ENCODE measurements at regions not wholly inside any gene's neighbourhood (a gene's known extent, or its start where the extent isn't known, plus 50 kb on each side); places are given as distances from the start of the nearest gene placed in this dataset.

DNA sequence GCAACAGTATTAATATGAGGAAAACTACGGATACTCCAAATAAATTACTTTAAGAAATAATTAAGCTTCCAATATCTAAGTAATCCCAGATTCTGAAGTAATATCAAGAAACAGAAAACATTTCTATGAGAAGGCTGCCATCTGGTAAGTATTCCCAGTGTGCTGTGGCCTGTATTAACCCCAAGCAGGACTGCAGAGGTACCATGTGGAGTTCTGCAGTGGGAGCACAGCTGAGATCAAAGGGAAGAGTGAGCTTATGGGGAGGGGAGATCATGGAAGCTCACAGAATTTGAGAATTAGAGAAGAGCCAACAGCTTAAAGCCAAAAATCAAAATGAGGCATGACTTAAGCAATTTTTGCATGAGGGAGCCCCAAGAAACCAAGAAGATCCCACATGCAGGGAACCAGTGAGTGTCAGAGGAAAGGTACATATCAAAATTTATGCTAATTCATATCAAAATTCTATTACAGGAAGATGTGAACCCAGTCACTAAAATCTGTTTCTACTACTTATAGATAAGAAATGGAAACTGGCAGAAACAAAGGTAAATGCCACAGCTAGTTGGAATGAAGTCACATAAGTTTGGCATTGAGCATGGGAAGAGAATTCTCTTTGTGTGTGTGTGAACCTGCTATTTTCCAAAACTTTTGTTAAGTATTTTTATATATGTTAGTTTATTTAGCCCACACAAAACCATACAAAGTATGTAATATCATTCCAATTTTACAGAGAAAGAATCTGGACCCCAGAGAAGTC, 62.6 kb upstream of the KITLG start:
- ChIA-PET CTCF (interaction anchor here (1.1 kb wide), 1 partner anchor 7 kb away, joined by 3 read pairs; no protein-coding TSS in a partner anchor), POLR2A (no interaction called here)
- no peaks in the 10 kb centered on the region for H3K4me1 ChIP-seq (ENCODE audit: control extremely low read depth in 1 of 4, control insufficient read depth in 4 of 4, insufficient read depth in 4 of 4, low read length in 3 of 4)
- H3K27ac ChIP-seq (ENCODE audit: insufficient read depth in 1 of 2, low read depth in 1 of 2, low read length in 2 of 2, poor library complexity in 1 of 2, severe bottlenecking in 2 of 2) = no peak overlapping the region
- no CpG with 5 or more reads among the region's 1 CpG for WGBS (ENCODE audit: insufficient coverage)
- H3K9me3 ChIP-seq (ENCODE audit: control extremely low read depth in 1 of 5, control insufficient read depth in 4 of 5, insufficient read depth in 2 of 5, low read depth in 1 of 5, low read length in 4 of 5) = peaks cover 0 to 1% (median 0%) of the 10 kb centered on the region in 5 experiments
- H3K27me3 ChIP-seq (replicated peaks in 2 of 5; ENCODE audit: control insufficient read depth in 4 of 5, insufficient read depth in 5 of 5, low read length in 4 of 5) = no peaks in the 10 kb centered on the region
- DNase-seq = no peak
- no peaks in the 10 kb centered on the region for H3K36me3 ChIP-seq (ENCODE audit: control insufficient read depth in 4 of 4, insufficient read depth in 4 of 4, low read length in 3 of 4)
- no peak overlapping the region for H3K4me3 ChIP-seq (ENCODE audit: control insufficient read depth in 1 of 7, extremely low read depth in 1 of 7, insufficient read depth in 4 of 7, low read depth in 2 of 7, low read length in 6 of 7)

DNA sequence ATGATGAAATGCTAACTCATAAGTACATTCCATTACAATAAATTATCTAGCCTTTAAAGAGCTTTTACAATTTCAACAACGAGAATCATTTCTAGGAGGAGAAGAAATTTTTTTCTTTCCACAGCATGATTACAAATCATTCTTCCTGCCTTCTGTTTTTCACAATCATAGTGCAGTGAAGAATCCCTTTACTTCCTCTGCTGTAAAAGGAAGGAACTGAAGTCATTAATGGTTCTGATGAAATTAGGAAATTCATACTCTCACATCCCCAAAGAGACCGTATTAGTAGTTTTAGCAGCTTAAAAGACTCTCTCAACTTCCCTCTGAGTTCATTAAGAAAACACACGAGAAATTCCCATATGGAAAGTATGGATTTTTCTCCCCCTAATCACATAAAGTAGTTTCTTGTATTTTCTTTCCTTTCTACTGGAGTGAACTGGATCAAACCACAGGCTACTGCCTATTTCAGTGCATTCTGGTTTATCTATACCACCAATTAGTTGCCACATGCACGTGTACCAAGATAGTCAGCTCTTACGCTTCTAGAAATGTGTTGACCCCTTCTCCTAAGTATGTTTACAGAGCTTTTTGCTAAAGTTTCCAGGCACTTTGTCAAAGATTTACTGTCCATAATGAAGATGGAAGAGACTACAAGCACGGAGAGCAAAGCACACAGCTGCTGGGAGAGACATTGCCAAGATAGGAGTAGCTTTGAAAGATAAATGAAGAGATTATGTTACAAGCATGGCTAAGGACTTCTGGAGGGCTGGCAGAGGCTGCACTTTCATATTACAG, 58.9 kb upstream of the KITLG start:
- no peaks in the 10 kb centered on the region for H3K36me3 ChIP-seq (ENCODE audit: control insufficient read depth in 4 of 4, insufficient read depth in 4 of 4, low read length in 3 of 4)
- no peak overlapping the region for H3K27ac ChIP-seq (ENCODE audit: insufficient read depth in 1 of 2, low read depth in 1 of 2, low read length in 2 of 2, poor library complexity in 1 of 2, severe bottlenecking in 2 of 2)
- 40% methylated on average over 1 of the region's 6 CpGs for WGBS (ENCODE audit: insufficient coverage)
- peaks cover 0 to 1% (median 0%) of the 10 kb centered on the region in 5 experiments for H3K9me3 ChIP-seq (ENCODE audit: control extremely low read depth in 1 of 5, control insufficient read depth in 4 of 5, insufficient read depth in 2 of 5, low read depth in 1 of 5, low read length in 4 of 5)
- no peak overlapping the region for H3K4me3 ChIP-seq (ENCODE audit: control insufficient read depth in 1 of 7, extremely low read depth in 1 of 7, insufficient read depth in 4 of 7, low read depth in 2 of 7, low read length in 6 of 7)
- ChIA-PET CTCF (interaction anchor here (1.2 kb wide), 1 partner anchor 10 kb away, joined by 3 read pairs; no protein-coding TSS in a partner anchor), POLR2A (no interaction called here)
- no peaks in the 10 kb centered on the region for H3K4me1 ChIP-seq (ENCODE audit: control extremely low read depth in 1 of 4, control insufficient read depth in 4 of 4, insufficient read depth in 4 of 4, low read length in 3 of 4)
- no peaks in the 10 kb centered on the region for H3K27me3 ChIP-seq (replicated peaks in 2 of 5; ENCODE audit: control insufficient read depth in 4 of 5, insufficient read depth in 5 of 5, low read length in 4 of 5)
- no peak for DNase-seq

GRCh38 chr12:88638388-88638787, 58.1 kb upstream of the KITLG start:
- Histone ChIP-seq H3K36me3 (ENCODE audit: control insufficient read depth in 4 of 4, insufficient read depth in 4 of 4, low read length in 3 of 4) (no peaks in the 10 kb centered on the region), H3K4me3 (ENCODE audit: control insufficient read depth in 1 of 7, extremely low read depth in 1 of 7, insufficient read depth in 4 of 7, low read depth in 2 of 7, low read length in 6 of 7) (no peak overlapping the region), H3K4me1 (ENCODE audit: control extremely low read depth in 1 of 4, control insufficient read depth in 4 of 4, insufficient read depth in 4 of 4, low read length in 3 of 4) (no peaks in the 10 kb centered on the region), H3K27ac (ENCODE audit: insufficient read depth in 1 of 2, low read depth in 1 of 2, low read length in 2 of 2, poor library complexity in 1 of 2, severe bottlenecking in 2 of 2) (no peak overlapping the region), H3K9me3 (ENCODE audit: control extremely low read depth in 1 of 5, control insufficient read depth in 4 of 5, insufficient read depth in 2 of 5, low read depth in 1 of 5, low read length in 4 of 5) (peaks cover 0 to 1% (median 0%) of the 10 kb centered on the region in 5 experiments), H3K27me3 (replicated peaks in 2 of 5; ENCODE audit: control insufficient read depth in 4 of 5, insufficient read depth in 5 of 5, low read length in 4 of 5) (no peaks in the 10 kb centered on the region)
- POLR2A ChIA-PET = no interaction called here
- CTCF ChIA-PET = interaction anchor here (1.6 kb wide), 1 partner anchor 355 kb away, joined by 7 read pairs; no protein-coding TSS in a partner anchor
- 89% methylated on average over 3 of the region's 3 CpGs for WGBS (ENCODE audit: insufficient coverage)
- DNase-seq = no peak

DNA sequence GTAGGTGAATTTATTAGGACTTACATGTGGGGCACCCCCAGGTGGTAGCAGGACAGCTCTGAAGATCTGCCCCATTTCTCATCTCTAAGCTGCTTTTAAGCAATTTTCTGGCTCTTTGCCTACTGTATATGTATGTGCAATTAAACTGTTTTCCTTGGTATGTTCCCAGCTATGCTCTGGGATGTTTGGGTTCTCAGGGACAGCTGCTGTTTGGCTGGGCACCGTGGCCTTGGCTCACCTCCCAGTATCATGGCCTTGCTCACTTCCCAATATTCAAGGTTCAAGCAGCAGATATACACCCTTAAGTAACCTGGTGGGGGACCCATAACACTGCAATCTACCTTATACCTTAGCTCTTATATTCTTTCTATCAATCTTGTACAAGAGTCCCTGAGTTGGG, 53.7 kb upstream of the KITLG start:
- Histone ChIP-seq H3K36me3 (ENCODE audit: control insufficient read depth in 4 of 4, insufficient read depth in 4 of 4, low read length in 3 of 4) (no peaks in the 10 kb centered on the region), H3K27me3 (replicated peaks in 2 of 5; ENCODE audit: control insufficient read depth in 4 of 5, insufficient read depth in 5 of 5, low read length in 4 of 5) (no peaks in the 10 kb centered on the region), H3K27ac (ENCODE audit: insufficient read depth in 1 of 2, low read depth in 1 of 2, low read length in 2 of 2, poor library complexity in 1 of 2, severe bottlenecking in 2 of 2) (no peak overlapping the region), H3K4me3 (ENCODE audit: control insufficient read depth in 1 of 7, extremely low read depth in 1 of 7, insufficient read depth in 4 of 7, low read depth in 2 of 7, low read length in 6 of 7) (no peak overlapping the region), H3K4me1 (ENCODE audit: control extremely low read depth in 1 of 4, control insufficient read depth in 4 of 4, insufficient read depth in 4 of 4, low read length in 3 of 4) (no peaks in the 10 kb centered on the region), H3K9me3 (ENCODE audit: control extremely low read depth in 1 of 5, control insufficient read depth in 4 of 5, insufficient read depth in 2 of 5, low read depth in 1 of 5, low read length in 4 of 5) (no peaks in the 10 kb centered on the region)
- WGBS (ENCODE audit: insufficient coverage) = 83% methylated on average over 1 of the region's 1 CpG
- DNase-seq = no peak
- ChIA-PET CTCF (interaction anchor here (2.0 kb wide), 1 partner anchor 360 kb away, joined by 11 read pairs; no protein-coding TSS in a partner anchor), POLR2A (no interaction called here)

DNA sequence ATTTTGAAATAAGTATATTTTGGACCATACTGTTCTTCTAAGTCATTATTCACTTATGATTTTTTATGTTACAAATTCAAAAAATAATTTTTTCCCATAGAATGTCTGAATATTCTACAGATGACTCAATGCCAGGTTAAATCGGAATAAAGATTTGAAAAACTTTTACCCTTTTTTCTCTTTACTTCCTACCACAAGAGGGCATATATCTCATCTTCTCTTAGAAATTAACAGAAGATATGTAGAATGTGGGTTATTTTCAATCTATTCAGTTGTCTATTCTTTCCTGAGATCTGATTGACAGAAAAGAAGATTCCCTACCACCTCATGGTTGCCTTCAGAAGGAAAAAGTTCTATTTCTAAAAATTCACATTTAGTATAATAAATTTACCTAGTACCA, 53.0 kb upstream of the KITLG start:
- Histone ChIP-seq H3K4me1 (ENCODE audit: control extremely low read depth in 1 of 4, control insufficient read depth in 4 of 4, insufficient read depth in 4 of 4, low read length in 3 of 4) (no peaks in the 10 kb centered on the region), H3K27me3 (replicated peaks in 2 of 5; ENCODE audit: control insufficient read depth in 4 of 5, insufficient read depth in 5 of 5, low read length in 4 of 5) (no peaks in the 10 kb centered on the region), H3K36me3 (ENCODE audit: control insufficient read depth in 4 of 4, insufficient read depth in 4 of 4, low read length in 3 of 4) (no peaks in the 10 kb centered on the region), H3K4me3 (ENCODE audit: control insufficient read depth in 1 of 7, extremely low read depth in 1 of 7, insufficient read depth in 4 of 7, low read depth in 2 of 7, low read length in 6 of 7) (no peak overlapping the region), H3K27ac (ENCODE audit: insufficient read depth in 1 of 2, low read depth in 1 of 2, low read length in 2 of 2, poor library complexity in 1 of 2, severe bottlenecking in 2 of 2) (no peak overlapping the region), H3K9me3 (ENCODE audit: control extremely low read depth in 1 of 5, control insufficient read depth in 4 of 5, insufficient read depth in 2 of 5, low read depth in 1 of 5, low read length in 4 of 5) (no peaks in the 10 kb centered on the region)
- WGBS (ENCODE audit: insufficient coverage) = no CpG with 5 or more reads among the region's 1 CpG
- ChIA-PET CTCF (interaction anchor here (2.0 kb wide), 1 partner anchor 361 kb away, joined by 11 read pairs; no protein-coding TSS in a partner anchor), POLR2A (no interaction called here)
- DNase-seq = peak in 1 of 3 donors; percentile 2

- POLR2A ChIA-PET = no interaction called here
- Histone ChIP-seq H3K9me3 (ENCODE audit: control extremely low read depth in 1 of 5, control insufficient read depth in 4 of 5, insufficient read depth in 2 of 5, low read depth in 1 of 5, low read length in 4 of 5) (no peaks in the 10 kb centered on the region), H3K36me3 (ENCODE audit: control insufficient read depth in 4 of 4, insufficient read depth in 4 of 4, low read length in 3 of 4) (no peaks in the 10 kb centered on the region), H3K4me3 (ENCODE audit: control insufficient read depth in 1 of 7, extremely low read depth in 1 of 7, insufficient read depth in 4 of 7, low read depth in 2 of 7, low read length in 6 of 7) (no peak overlapping the region), H3K27me3 (replicated peaks in 2 of 5; ENCODE audit: control insufficient read depth in 4 of 5, insufficient read depth in 5 of 5, low read length in 4 of 5) (no peaks in the 10 kb centered on the region), H3K27ac (ENCODE audit: insufficient read depth in 1 of 2, low read depth in 1 of 2, low read length in 2 of 2, poor library complexity in 1 of 2, severe bottlenecking in 2 of 2) (no peak overlapping the region), H3K4me1 (ENCODE audit: control extremely low read depth in 1 of 4, control insufficient read depth in 4 of 4, insufficient read depth in 4 of 4, low read length in 3 of 4) (no peaks in the 10 kb centered on the region)
- DNase-seq = no peak
- CTCF ChIA-PET = no interaction called here
Observed at GRCh38 chr12:88630561-88630960, 50.3 kb upstream of the KITLG start.
